Adrenal gland (tissue), 5 donors: ENCODE measurements at regions not wholly inside any gene's neighbourhood (a gene's known extent, or its start where the extent isn't known, plus 50 kb on each side); places are given as distances from the start of the nearest gene placed in this dataset.

Experiments
- CTCF ChIP-seq, 6 experiments: fragments of 450-650 bp in 4 of 6; fragments of 200-600 bp in 2 of 6; sonication (generic) in 1 of 6; IDR thresholded peaks; 1 replicate in 5 of 6; 2 replicates in 1 of 6; pipeline versions ENCODE4 v1.5.1 to v1.8.0; 2016 to 2021; ENCODE audit warnings: antibody characterized with exemption in 6 of 6, mild to moderate bottlenecking in 2 of 6, moderate library complexity in 1 of 6
- POLR2A ChIP-seq, 2 donors: fragments of 450-650 bp; IDR thresholded peaks; one replicate each; pipeline ENCODE4 v1.6.1; 2017; ENCODE audit warnings: antibody characterized with exemption in 2 of 2, mild to moderate bottlenecking in 2 of 2, moderate library complexity in 1 of 2
- donor health status: DM: no; HTN: no; CAD: no.

GRCh38 chr4:100789991-100790390 is 272.2 kb upstream of the EMCN start:
- TF ChIP-seq POLR2A (IDR thresholded peaks at IDR 0.05) (no peak), CTCF (IDR thresholded peaks at IDR 0.05) (no peak)
